Neural cell (in vitro differentiated cells): ENCODE measurements at regions not wholly inside any gene's neighbourhood (a gene's known extent, or its start where the extent isn't known, plus 50 kb on each side); places are given as distances from the start of the nearest gene placed in this dataset.

Source experiments
- H2AFZ ChIP-seq: fragments of 200-600, 300-800 bp; sonication (generic), shearing (Covaris generic); 2 replicates; pipeline ENCODE4 v1.6.0; 2014; ENCODE audit warnings: low read depth, mild to moderate bottlenecking, antibody characterized with exemption, low read length, moderate library complexity
- H3F3A ChIP-seq: fragments of 200-600 bp; shearing (Covaris generic); 2 replicates; pipeline ENCODE4 v1.6.1; 2016; ENCODE audit warnings: mild to moderate bottlenecking, moderate library complexity, mixed read lengths, antibody characterized with exemption, low read length; ENCODE audit not compliant: insufficient read depth, poor library complexity, severe bottlenecking
- H3K27ac ChIP-seq: fragments of 200-600, 300-800 bp; sonication (generic), shearing (Covaris generic); 2 replicates; pipeline ENCODE4 v1.5.1; 2014; ENCODE audit warnings: mild to moderate bottlenecking, low read length, moderate library complexity
- H3K27me3 ChIP-seq: fragments of 300-800, 200-600 bp; sonication (generic), shearing (Covaris generic); 2 replicates; pipeline ENCODE4 v1.6.0; 2014; ENCODE audit warnings: mild to moderate bottlenecking, low read depth, low read length, moderate library complexity; ENCODE audit not compliant: insufficient read depth
- H3K36me3 ChIP-seq: fragments of 300-800, 200-600 bp; sonication (generic), shearing (Covaris generic); 2 replicates; pipeline ENCODE4 v1.5.1; 2014; ENCODE audit warnings: mild to moderate bottlenecking, antibody characterized with exemption, low read length, moderate library complexity; ENCODE audit not compliant: insufficient read depth
- H3K4me2 ChIP-seq: fragments of 300-800, 200-600 bp; sonication (generic), shearing (Covaris generic); 2 replicates; pipeline ENCODE4 v1.6.0; 2014; ENCODE audit warnings: mild to moderate bottlenecking, low read length
- H3K4me3 ChIP-seq: fragments of 300-800, 200-600 bp; sonication (generic), shearing (Covaris generic); 2 replicates; pipeline ENCODE4 v1.5.1; 2014; ENCODE audit warnings: mild to moderate bottlenecking, low read length, moderate library complexity
- H3K79me2 ChIP-seq: fragments of 200-600 bp; shearing (Covaris generic); replicated peaks from 2 replicates; pipeline ENCODE4 v1.6.0; 2014; ENCODE audit warnings: mild to moderate bottlenecking, low read length, moderate library complexity; ENCODE audit not compliant: insufficient read depth
- H3K9ac ChIP-seq: fragments of 300-800, 200-600 bp; sonication (generic), shearing (Covaris generic); 2 replicates; pipeline ENCODE4 v1.6.1; 2016; ENCODE audit warnings: mild to moderate bottlenecking, low read length, mixed read lengths
- H3K9me2 ChIP-seq: fragments of 200-600 bp; shearing (Covaris generic); 2 replicates; pipeline ENCODE4 v1.6.1; 2016; ENCODE audit warnings: mild to moderate bottlenecking, low read length, mixed read lengths; ENCODE audit not compliant: insufficient read depth
- H3K9me3 ChIP-seq: fragments of 200-600, 300-800 bp; sonication (generic), shearing (Covaris generic); 2 replicates; pipeline ENCODE4 v1.6.1; 2016; ENCODE audit warnings: mild to moderate bottlenecking, mixed run types, low read length, moderate library complexity, mixed read lengths
- H4K20me1 ChIP-seq: fragments of 200-600 bp; shearing (Covaris generic); 2 replicates; pipeline ENCODE4 v1.6.1; 2016; ENCODE audit warnings: mild to moderate bottlenecking, mixed run types; ENCODE audit not compliant: insufficient read depth
- CTCF ChIP-seq: fragments of 450-650 bp; IDR thresholded peaks from 2 replicates; pipeline ENCODE4 v1.5.1; 2014; ENCODE audit warnings: antibody characterized with exemption, mild to moderate bottlenecking, moderate library complexity; ENCODE audit not compliant: poor library complexity, severe bottlenecking
- EP300 ChIP-seq: fragments of 450-650 bp; conservative IDR thresholded peaks from 2 replicates; pipeline ENCODE4 v1.6.1; 2014; ENCODE audit warnings: antibody characterized with exemption, mild to moderate bottlenecking, moderate library complexity; ENCODE audit not compliant: poor library complexity, severe bottlenecking
- EZH2 ChIP-seq: fragments of 200-600, 300-800 bp; shearing (Covaris generic), sonication (generic); IDR thresholded peaks from 2 replicates; pipeline ENCODE4 v1.6.1; 2014; ENCODE audit warnings: antibody characterized with exemption, low read length, borderline replicate concordance, mild to moderate bottlenecking; ENCODE audit not compliant: insufficient read depth, poor library complexity, severe bottlenecking
- MXI1 ChIP-seq: fragments of 450-650 bp; conservative IDR thresholded peaks from 2 replicates; pipeline ENCODE4 v1.6.1; 2014; ENCODE audit warnings: antibody characterized with exemption, mild to moderate bottlenecking; ENCODE audit not compliant: poor library complexity, severe bottlenecking
- POLR2AphosphoS5 ChIP-seq: IDR thresholded peaks from 2 replicates; pipeline ENCODE4 v1.6.1; 2012
- RAD21 ChIP-seq: fragments of 450-650 bp; conservative IDR thresholded peaks from 2 replicates; pipeline ENCODE4 v1.6.1; 2014; ENCODE audit warnings: antibody characterized with exemption, mild to moderate bottlenecking, moderate library complexity
- REST ChIP-seq: IDR thresholded peaks from 2 replicates; pipeline ENCODE4 v1.6.1; 2012; ENCODE audit warnings: borderline replicate concordance
- TAF1 ChIP-seq: IDR thresholded peaks from 2 replicates; pipeline ENCODE4 v1.6.1; 2012; ENCODE audit warnings: low read depth

- H3K27me3 ChIP-seq, result no peaks in the 10 kb centered on the region
- TF ChIP-seq TAF1 (no peak), CTCF (no peak), POLR2AphosphoS5 (no peak), REST (no peak), EP300 (no peak), MXI1 (no peak), RAD21 (no peak), EZH2 (no peak)
Observed at GRCh38 chr7:86978808-86979506, 80.5 kb downstream of the ELAPOR2 start.

GRCh38 chr7:86976958-86977357, 82.5 kb downstream of the ELAPOR2 start:
- TF ChIP-seq EP300 (peak; percentile 91), TAF1 (no peak), POLR2AphosphoS5 (peak; percentile 58), EZH2 (no peak)
- no peaks in the 10 kb centered on the region for H3K27me3 ChIP-seq
- no peak overlapping the region for H3K4me2 ChIP-seq
- no peaks in the 10 kb centered on the region for H3F3A ChIP-seq
- H3K9ac ChIP-seq, result no peak overlapping the region
- H3K9me3 ChIP-seq, result no peaks in the 10 kb centered on the region
- no peaks in the 10 kb centered on the region for H3K36me3 ChIP-seq
- H3K4me3 ChIP-seq, result no peak overlapping the region
- H3K9me2 ChIP-seq, result no peaks in the 10 kb centered on the region
- peaks cover 6% of the 10 kb centered on the region for H3K79me2 ChIP-seq
- H4K20me1 ChIP-seq, result no peaks in the 10 kb centered on the region
- peak overlapping the region; percentile 29 for H3K27ac ChIP-seq
- no peak overlapping the region for H2AFZ ChIP-seq

More at GRCh38 chr7:86978808-86979506, 80.5 kb downstream of the ELAPOR2 start:
- no peaks in the 10 kb centered on the region for H4K20me1 ChIP-seq
- no peak overlapping the region for H3K27ac ChIP-seq
- no peak overlapping the region for H2AFZ ChIP-seq
- H3K79me2 ChIP-seq, result peaks cover 2% of the 10 kb centered on the region
- H3F3A ChIP-seq, result no peaks in the 10 kb centered on the region
- no peak overlapping the region for H3K4me2 ChIP-seq
- H3K36me3 ChIP-seq, result no peaks in the 10 kb centered on the region
- H3K9me3 ChIP-seq, result no peaks in the 10 kb centered on the region
- no peaks in the 10 kb centered on the region for H3K9me2 ChIP-seq
- no peak overlapping the region for H3K9ac ChIP-seq
- no peak overlapping the region for H3K4me3 ChIP-seq
